ENCODE measurements at regions not wholly inside any gene's neighbourhood (a gene's known extent, or its start where the extent isn't known, plus 50 kb on each side); places are given as distances from the start of the nearest gene placed in this dataset.
A peak's percentile ranks its signal among the peaks of the same experiment; 100 is the strongest.

DNA sequence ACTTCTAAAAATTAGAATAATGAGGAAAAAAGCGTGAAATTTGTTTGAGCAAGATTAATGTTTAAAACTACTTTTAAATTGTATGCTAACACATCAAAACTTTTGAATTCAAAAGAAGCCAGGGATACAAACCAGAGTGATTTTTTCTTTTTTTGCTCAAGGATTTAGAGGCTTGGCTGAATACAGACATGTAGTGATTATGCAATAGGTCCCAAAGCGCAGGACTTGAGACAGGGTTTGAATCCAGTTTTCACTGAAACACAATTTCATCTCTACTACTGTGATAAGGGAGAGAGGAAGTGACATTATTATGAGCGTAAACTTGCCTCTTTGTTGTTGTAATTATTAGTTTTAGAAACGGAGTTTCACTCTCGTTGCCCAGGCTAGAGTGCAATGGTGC lies 207.3 kb downstream of the ZNF33B start:
- Histone ChIP-seq H3K4me2 (ENCODE audit: insufficient read depth, low read length) (no peak overlapping the region), H3K36me3 (ENCODE audit: insufficient read depth, low read length) (no peaks in the 10 kb centered on the region), H3K79me2 (ENCODE audit: insufficient read depth, low read length) (no peaks in the 10 kb centered on the region), H3K4me1 (ENCODE audit: insufficient read depth, low read length) (no peaks in the 10 kb centered on the region), H4K20me1 (ENCODE audit: insufficient read depth, low read length) (no peaks in the 10 kb centered on the region), H3K4me3 (ENCODE audit: insufficient read depth, low read length) (no peak overlapping the region), H2AFZ (ENCODE audit: low read length) (no peak overlapping the region), H3K27me3 (ENCODE audit: insufficient read depth, low read length) (no peaks in the 10 kb centered on the region), H3K9me3 (ENCODE audit: low read depth, low read length) (no peaks in the 10 kb centered on the region), H3K27ac (ENCODE audit: low read depth, low read length) (no peak overlapping the region)
- no peak for DNase-seq (ENCODE audit: insufficient read length, low spot score, missing footprints)
- TF ChIP-seq, protein P1, sequence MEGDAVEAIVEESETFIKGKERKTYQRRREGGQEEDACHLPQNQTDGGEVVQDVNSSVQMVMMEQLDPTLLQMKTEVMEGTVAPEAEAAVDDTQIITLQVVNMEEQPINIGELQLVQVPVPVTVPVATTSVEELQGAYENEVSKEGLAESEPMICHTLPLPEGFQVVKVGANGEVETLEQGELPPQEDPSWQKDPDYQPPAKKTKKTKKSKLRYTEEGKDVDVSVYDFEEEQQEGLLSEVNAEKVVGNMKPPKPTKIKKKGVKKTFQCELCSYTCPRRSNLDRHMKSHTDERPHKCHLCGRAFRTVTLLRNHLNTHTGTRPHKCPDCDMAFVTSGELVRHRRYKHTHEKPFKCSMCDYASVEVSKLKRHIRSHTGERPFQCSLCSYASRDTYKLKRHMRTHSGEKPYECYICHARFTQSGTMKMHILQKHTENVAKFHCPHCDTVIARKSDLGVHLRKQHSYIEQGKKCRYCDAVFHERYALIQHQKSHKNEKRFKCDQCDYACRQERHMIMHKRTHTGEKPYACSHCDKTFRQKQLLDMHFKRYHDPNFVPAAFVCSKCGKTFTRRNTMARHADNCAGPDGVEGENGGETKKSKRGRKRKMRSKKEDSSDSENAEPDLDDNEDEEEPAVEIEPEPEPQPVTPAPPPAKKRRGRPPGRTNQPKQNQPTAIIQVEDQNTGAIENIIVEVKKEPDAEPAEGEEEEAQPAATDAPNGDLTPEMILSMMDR (IDR thresholded peaks at IDR 0.05; ENCODE audit: extremely low read depth, low read depth, low read length): no peak

DNA sequence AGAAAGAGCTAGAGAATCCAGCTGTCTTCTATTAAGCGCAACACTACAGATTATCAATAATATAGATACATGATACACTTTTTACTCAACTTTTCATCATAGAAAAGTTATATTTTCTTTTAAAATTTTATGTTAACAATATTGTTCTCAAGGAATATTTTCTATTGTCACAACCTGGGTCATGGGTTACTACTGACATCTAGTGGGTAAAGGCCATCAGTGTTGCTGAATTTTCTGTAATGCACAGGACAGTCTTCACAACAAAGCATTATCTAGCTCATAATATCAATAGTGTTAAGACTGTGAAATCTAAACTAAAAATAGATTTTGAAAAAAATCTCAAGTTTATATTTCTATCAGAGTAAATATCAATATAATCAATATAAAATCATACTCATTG lies 209.8 kb downstream of the ZNF33B start:
- no peaks in the 10 kb centered on the region for H3K9me3 ChIP-seq (ENCODE audit: low read depth, low read length)
- H3K79me2 ChIP-seq (ENCODE audit: insufficient read depth, low read length): no peaks in the 10 kb centered on the region
- DNase-seq (ENCODE audit: insufficient read length, low spot score, missing footprints): no peak

DNA sequence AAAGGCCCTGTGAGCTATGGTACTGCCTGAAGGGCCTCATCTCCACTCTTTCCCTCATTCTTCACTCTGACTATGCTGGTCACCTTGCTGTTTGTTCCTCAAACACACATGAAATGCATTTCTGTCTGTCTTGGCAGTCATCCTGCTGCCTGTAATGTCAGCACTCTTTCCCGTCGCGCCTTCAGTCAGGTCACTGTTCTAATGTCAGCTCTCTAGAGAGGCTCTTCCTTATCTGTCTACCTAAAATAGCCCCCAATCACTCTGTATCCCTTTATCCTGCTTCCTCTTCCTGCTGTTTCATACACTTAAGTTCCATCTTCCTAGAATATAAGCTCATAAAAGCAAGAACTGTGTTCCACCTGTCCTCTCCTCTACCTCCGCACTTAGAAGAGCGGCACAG lies 215.5 kb downstream of the ZNF33B start:
- Histone ChIP-seq H3K4me2 (ENCODE audit: insufficient read depth, low read length) (no peak overlapping the region), H3K27ac (ENCODE audit: low read depth, low read length) (no peak overlapping the region), H4K20me1 (ENCODE audit: insufficient read depth, low read length) (no peaks in the 10 kb centered on the region), H3K4me3 (ENCODE audit: insufficient read depth, low read length) (no peak overlapping the region), H2AFZ (ENCODE audit: low read length) (no peak overlapping the region), H3K36me3 (ENCODE audit: insufficient read depth, low read length) (no peaks in the 10 kb centered on the region), H3K27me3 (ENCODE audit: insufficient read depth, low read length) (no peaks in the 10 kb centered on the region), H3K9me3 (ENCODE audit: low read depth, low read length) (no peaks in the 10 kb centered on the region), H3K79me2 (ENCODE audit: insufficient read depth, low read length) (no peaks in the 10 kb centered on the region), H3K4me1 (ENCODE audit: insufficient read depth, low read length) (no peaks in the 10 kb centered on the region)
- no peak for DNase-seq (ENCODE audit: insufficient read length, low spot score, missing footprints)
- TF ChIP-seq, protein P1 (IDR thresholded peaks at IDR 0.05; ENCODE audit: extremely low read depth, low read depth, low read length): no peak

More for the DNA sequence above, 209.8 kb downstream of the ZNF33B start:
- TF ChIP-seq, protein P1 (IDR thresholded peaks at IDR 0.05; ENCODE audit: extremely low read depth, low read depth, low read length): peak; percentile 55
- Histone ChIP-seq H3K27ac (ENCODE audit: low read depth, low read length) (no peak overlapping the region), H3K4me2 (ENCODE audit: insufficient read depth, low read length) (no peak overlapping the region), H3K4me3 (ENCODE audit: insufficient read depth, low read length) (no peak overlapping the region), H3K36me3 (ENCODE audit: insufficient read depth, low read length) (no peaks in the 10 kb centered on the region), H3K27me3 (ENCODE audit: insufficient read depth, low read length) (no peaks in the 10 kb centered on the region), H3K4me1 (ENCODE audit: insufficient read depth, low read length) (no peaks in the 10 kb centered on the region), H4K20me1 (ENCODE audit: insufficient read depth, low read length) (no peaks in the 10 kb centered on the region), H2AFZ (ENCODE audit: low read length) (no peak overlapping the region)

DNA sequence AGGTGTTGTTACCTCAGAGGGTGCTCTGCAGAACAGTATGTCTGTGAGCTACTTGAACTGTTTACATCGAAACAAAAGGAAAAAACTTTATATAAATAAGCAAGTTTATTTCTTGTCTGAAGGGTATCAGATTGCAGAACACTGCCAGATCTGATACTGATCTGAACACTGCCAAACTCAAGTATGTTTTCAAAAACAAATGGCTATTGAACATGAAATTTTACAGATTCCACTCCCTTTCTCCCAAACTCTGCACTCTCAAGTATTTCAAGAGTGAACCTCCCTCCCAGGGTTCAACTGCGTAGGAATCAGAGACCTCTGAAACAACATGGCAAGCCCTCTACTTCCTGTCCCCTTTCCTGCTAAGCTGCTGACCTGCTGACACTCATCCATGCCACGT lies 216.6 kb downstream of the ZNF33B start:
- no peak for DNase-seq (ENCODE audit: insufficient read length, low spot score, missing footprints)
- Histone ChIP-seq H3K9me3 (ENCODE audit: low read depth, low read length) (no peaks in the 10 kb centered on the region), H3K27me3 (ENCODE audit: insufficient read depth, low read length) (no peaks in the 10 kb centered on the region), H3K36me3 (ENCODE audit: insufficient read depth, low read length) (no peaks in the 10 kb centered on the region), H3K4me1 (ENCODE audit: insufficient read depth, low read length) (no peaks in the 10 kb centered on the region), H3K4me3 (ENCODE audit: insufficient read depth, low read length) (no peak overlapping the region), H3K4me2 (ENCODE audit: insufficient read depth, low read length) (no peak overlapping the region), H4K20me1 (ENCODE audit: insufficient read depth, low read length) (no peaks in the 10 kb centered on the region), H3K79me2 (ENCODE audit: insufficient read depth, low read length) (no peaks in the 10 kb centered on the region), H2AFZ (ENCODE audit: low read length) (no peak overlapping the region), H3K27ac (ENCODE audit: low read depth, low read length) (no peak overlapping the region)
- TF ChIP-seq, protein P1 (IDR thresholded peaks at IDR 0.05; ENCODE audit: extremely low read depth, low read depth, low read length): no peak

Measured in osteoblast (primary cell).